Small intestine (tissue), 7 donors: ENCODE measurements at regions not wholly inside any gene's neighbourhood (a gene's known extent, or its start where the extent isn't known, plus 50 kb on each side); places are given as distances from the start of the nearest gene placed in this dataset.

Experiments used
- DNase-seq, 2 donors: peaks; one replicate each; pipeline versions ENCODE4 v3.0.0 to v3.0.0-alpha.2; 2013
- FAIRE-seq: peaks from 2 replicates; lab custom pipeline; 2012; peaks lifted over from hg19 to GRCh38; lab: Jason Lieb, UNC
- H3K27ac ChIP-seq, 3 donors: one replicate each; pipeline ENCODE4 v1.5.1; 2013; ENCODE audit warnings: low read length in 2 of 3, mild to moderate bottlenecking in 2 of 3, control low read depth in 1 of 3, inconsistent platforms in 1 of 3, low read depth in 1 of 3, moderate library complexity in 1 of 3
- H3K27me3 ChIP-seq, 3 donors: one replicate each; pipeline ENCODE4 v1.6.1; 2013; ENCODE audit warnings: low read length in 3 of 3, inconsistent platforms in 1 of 3; ENCODE audit not compliant: control insufficient read depth in 3 of 3, insufficient read depth in 3 of 3
- H3K36me3 ChIP-seq, 3 donors: one replicate each; pipeline ENCODE4 v1.6.1; 2013; ENCODE audit warnings: low read length in 3 of 3, inconsistent platforms in 1 of 3, low read depth in 1 of 3, mild to moderate bottlenecking in 1 of 3, moderate library complexity in 1 of 3; ENCODE audit not compliant: control insufficient read depth in 3 of 3, insufficient read depth in 2 of 3
- H3K4me1 ChIP-seq, 3 donors: one replicate each; pipeline ENCODE4 v1.6.1; 2013; ENCODE audit warnings: low read length in 2 of 3, inconsistent platforms in 1 of 3, low read depth in 1 of 3, mild to moderate bottlenecking in 1 of 3, moderate library complexity in 1 of 3; ENCODE audit not compliant: control insufficient read depth in 3 of 3, insufficient read depth in 2 of 3
- H3K4me3 ChIP-seq, 3 donors: one replicate each; pipeline ENCODE4 v1.5.1; 2013; ENCODE audit warnings: low read length in 3 of 3, control low read depth in 1 of 3, inconsistent platforms in 1 of 3, low read depth in 1 of 3, mild to moderate bottlenecking in 1 of 3, moderate library complexity in 1 of 3
- H3K9me3 ChIP-seq, 2 donors: one replicate each; pipeline ENCODE4 v1.6.1; 2013; ENCODE audit warnings: low read depth in 1 of 2, low read length in 1 of 2; ENCODE audit not compliant: control insufficient read depth in 2 of 2, insufficient read depth in 1 of 2
- WGBS, 3 donors: extraction: QIAGEN DNeasy Blood & Tissue Kit; methylation state at CpG; one replicate each; pipeline ENCODE4 v1.1.7; 2013; 5-methylcytosine and 5-hydroxymethylcytosine counted together
- donor health status: healthy with polysubstance abuse.
- donor health status: control.
- donor health status: control.
- donor health status: Bipolar disorder and iron deficiency.
- donor health status: healthy.

GRCh38 chr12:20232931-20233675 is 135.2 kb upstream of the PDE3A start:
- 53 to 83% (median 77%) methylated on average over 5 of the region's 5 CpGs for WGBS, 3 donors
- no peaks in the 10 kb centered on the region for H3K36me3 ChIP-seq
- FAIRE-seq: no peak

GRCh38 chr12:20234474-20234873 is 133.9 kb upstream of the PDE3A start:
- no peak for DNase-seq
- WGBS, 3 donors: 80 to 96% (median 89%) methylated on average over 6 of the region's 6 CpGs
- FAIRE-seq: no peak
- peaks cover 0 to 15% of the 10 kb centered on the region in 2 donors for H3K9me3 ChIP-seq
- H3K4me1 ChIP-seq: no peaks in the 10 kb centered on the region
- H3K36me3 ChIP-seq: no peaks in the 10 kb centered on the region
- H3K27ac ChIP-seq: no peak overlapping the region
- H3K4me3 ChIP-seq: no peak overlapping the region
- no peaks in the 10 kb centered on the region for H3K27me3 ChIP-seq

More at GRCh38 chr12:20232931-20233675, 135.2 kb upstream of the PDE3A start:
- H3K4me1 ChIP-seq: no peaks in the 10 kb centered on the region
- H3K9me3 ChIP-seq: peaks cover 0 to 15% of the 10 kb centered on the region in 2 donors
- H3K27me3 ChIP-seq: no peaks in the 10 kb centered on the region
- H3K27ac ChIP-seq: no peak overlapping the region
- no peak for DNase-seq
- H3K4me3 ChIP-seq: no peak overlapping the region

GRCh38 chr12:20237091-20237490 is 131.2 kb upstream of the PDE3A start:
- no peaks in the 10 kb centered on the region for H3K4me1 ChIP-seq

GRCh38 chr12:20245491-20245890 is 122.8 kb upstream of the PDE3A start:
- FAIRE-seq (no peak), DNase-seq (no peak)
- H3K4me1 ChIP-seq: no peaks in the 10 kb centered on the region
- 69 to 79% (median 75%) methylated on average over 1 of the region's 1 CpG for WGBS, 3 donors
- no peaks in the 10 kb centered on the region for H3K36me3 ChIP-seq
- peaks cover 0 to 10% of the 10 kb centered on the region in 2 donors for H3K9me3 ChIP-seq
- H3K4me3 ChIP-seq: no peak overlapping the region
- no peaks in the 10 kb centered on the region for H3K27me3 ChIP-seq
- no peak overlapping the region for H3K27ac ChIP-seq

More at GRCh38 chr12:20237091-20237490, 131.2 kb upstream of the PDE3A start:
- Histone ChIP-seq H3K36me3 (no peaks in the 10 kb centered on the region), H3K27ac (no peak overlapping the region), H3K27me3 (no peaks in the 10 kb centered on the region), H3K4me3 (no peak overlapping the region), H3K9me3 (peaks cover 0 to 4% of the 10 kb centered on the region in 2 donors)
- 86 to 90% (median 87%) methylated on average over 7 of the region's 7 CpGs for WGBS, 3 donors
- DNase-seq: no peak
- no peak for FAIRE-seq

GRCh38 chr12:20248646-20249045 is 119.7 kb upstream of the PDE3A start:
- Histone ChIP-seq H3K27me3 (no peaks in the 10 kb centered on the region), H3K27ac (no peak overlapping the region), H3K4me3 (no peak overlapping the region), H3K4me1 (no peaks in the 10 kb centered on the region), H3K9me3 (peaks cover 0 to 10% of the 10 kb centered on the region in 2 donors), H3K36me3 (no peaks in the 10 kb centered on the region)
- WGBS, 3 donors: 88 to 93% (median 91%) methylated on average over 3 of the region's 3 CpGs
- FAIRE-seq (no peak), DNase-seq (no peak)

- Histone ChIP-seq H3K36me3 (no peaks in the 10 kb centered on the region), H3K9me3 (peaks cover 0 to 10% of the 10 kb centered on the region in 2 donors), H3K4me1 (no peaks in the 10 kb centered on the region), H3K4me3 (no peak overlapping the region), H3K27ac (no peak overlapping the region), H3K27me3 (no peaks in the 10 kb centered on the region)
- DNase-seq (no peak), FAIRE-seq (no peak)
- WGBS, 3 donors: 89 to 97% (median 93%) methylated on average over 1 of the region's 1 CpG
Measured at GRCh38 chr12:20250761-20251160, 117.6 kb upstream of the PDE3A start.

- Histone ChIP-seq H3K27me3 (no peaks in the 10 kb centered on the region), H3K9me3 (no peaks in the 10 kb centered on the region), H3K36me3 (no peaks in the 10 kb centered on the region), H3K4me1 (no peaks in the 10 kb centered on the region), H3K4me3 (no peak overlapping the region), H3K27ac (no peak overlapping the region)
- FAIRE-seq (no peak), DNase-seq (no peak)
Measured at GRCh38 chr12:20257311-20257710, 111.0 kb upstream of the PDE3A start.

- H3K27ac ChIP-seq: no peak overlapping the region
- 89 to 96% (median 91%) methylated on average over 2 of the region's 2 CpGs for WGBS, 3 donors
- H3K4me3 ChIP-seq: no peak overlapping the region
- no peaks in the 10 kb centered on the region for H3K9me3 ChIP-seq
- H3K4me1 ChIP-seq: no peaks in the 10 kb centered on the region
- no peaks in the 10 kb centered on the region for H3K36me3 ChIP-seq
- no peaks in the 10 kb centered on the region for H3K27me3 ChIP-seq
- DNase-seq: no peak
- FAIRE-seq: no peak
Measured at GRCh38 chr12:20259786-20260185, 108.6 kb upstream of the PDE3A start.

GRCh38 chr12:20260851-20261250 is 107.5 kb upstream of the PDE3A start:
- H3K9me3 ChIP-seq: no peaks in the 10 kb centered on the region
- no peak overlapping the region for H3K27ac ChIP-seq
- no peaks in the 10 kb centered on the region for H3K27me3 ChIP-seq
- no peak for DNase-seq
- WGBS, 3 donors: 49 to 80% (median 73%) methylated on average over 4 of the region's 4 CpGs
- H3K4me3 ChIP-seq: no peak overlapping the region
- FAIRE-seq: no peak
- no peaks in the 10 kb centered on the region for H3K36me3 ChIP-seq
- H3K4me1 ChIP-seq: no peaks in the 10 kb centered on the region
